Esophagus muscularis mucosa (tissue), 4 donors: ENCODE measurements at regions not wholly inside any gene's neighbourhood (a gene's known extent, or its start where the extent isn't known, plus 50 kb on each side); places are given as distances from the start of the nearest gene placed in this dataset.

Experiments
- DNase-seq: peaks from one replicate; pipeline ENCODE4 v3.0.0-alpha.2; 2017; ENCODE audit errors: extremely low spot score
- H3K27ac ChIP-seq, 4 donors: fragments of 200-600 bp; sonication (generic); replicated peaks in 1 of 4; 1 replicate in 3 of 4; 2 replicates in 1 of 4; pipeline ENCODE4 v1.5.1; 2016 to 2019; ENCODE audit warnings: mild to moderate bottlenecking in 1 of 4
- H3K27me3 ChIP-seq, 4 donors: fragments of 200-600 bp; sonication (generic); one replicate each; pipeline versions ENCODE4 v1.5.1 to v1.6.0; 2016 to 2019
- H3K36me3 ChIP-seq, 4 donors: fragments of 200-600 bp; sonication (generic); one replicate each; pipeline ENCODE4 v1.5.1; 2016 to 2019
- H3K4me1 ChIP-seq, 4 donors: fragments of 200-600 bp; sonication (generic); one replicate each; pipeline ENCODE4 v1.5.1; 2016 to 2019
- H3K4me3 ChIP-seq, 4 donors: fragments of 200-600 bp; sonication (generic); 1 replicate in 2 of 4; 2 replicates in 2 of 4; pipeline ENCODE4 v1.5.1; 2016 to 2019; ENCODE audit warnings: mild to moderate bottlenecking in 4 of 4, moderate library complexity in 1 of 4
- H3K9me3 ChIP-seq, 4 donors: fragments of 200-600 bp; sonication (generic); 1 replicate in 3 of 4; 2 replicates in 1 of 4; pipeline ENCODE4 v1.5.1; 2016 to 2019
- EP300 ChIP-seq: sonication (generic); formaldehyde crosslinking; IDR thresholded peaks from one replicate; pipeline ENCODE4 v1.6.1; 2017; ENCODE audit warnings: antibody characterized with exemption
- POLR2A ChIP-seq: fragments of 450-650 bp; IDR thresholded peaks from one replicate; pipeline ENCODE4 v1.6.1; 2017; ENCODE audit warnings: antibody characterized with exemption, moderate library complexity, mild to moderate bottlenecking, low read depth
- POLR2AphosphoS5 ChIP-seq, 2 donors: sonication (generic); formaldehyde crosslinking; IDR thresholded peaks; one replicate each; pipeline ENCODE4 v1.6.1; 2017; ENCODE audit warnings: antibody characterized with exemption in 2 of 2
- WGBS: methylation state at CpG from one replicate; pipeline ENCODE4 v1.1.5; 2018; 5-methylcytosine and 5-hydroxymethylcytosine counted together
- intact Hi-C: fragments of 100-400 bp; cut with DNase I; formaldehyde crosslinking; loops from one replicate; pipeline ENCODE4 v1.15.1; 2023
- TF ChIP-seq, protein P1 (sequence below), 3 experiments: fragments of 200-600 bp in 2 of 3; fragments of 450-650 bp in 1 of 3; sonication (generic) in 2 of 3; IDR thresholded peaks; one replicate each; pipeline ENCODE4 v1.5.1; 2017 to 2019; ENCODE audit warnings: antibody characterized with exemption in 3 of 3, mild to moderate bottlenecking in 2 of 3, moderate library complexity in 1 of 3

DNA sequence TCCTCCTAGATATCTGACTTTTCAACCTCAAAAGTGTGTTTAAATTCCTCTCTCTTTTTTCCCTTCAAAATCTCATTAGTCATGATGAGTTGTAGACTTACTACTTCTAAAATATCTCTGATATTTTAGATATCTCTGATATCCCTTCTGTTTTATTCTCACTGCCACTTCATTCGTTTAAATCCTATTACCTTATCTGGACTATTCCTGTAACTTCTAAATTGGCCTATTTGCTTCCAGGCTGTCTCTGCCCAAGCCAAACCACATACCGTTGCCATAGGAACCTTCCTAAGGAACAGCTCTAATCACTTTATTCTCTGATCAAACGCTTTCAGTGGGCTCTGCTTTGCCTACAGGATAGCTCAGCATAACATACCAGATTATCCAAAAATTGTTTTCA, 333.1 kb upstream of the CHRM3 start:
- Histone ChIP-seq H3K27ac (no peak overlapping the region), H3K9me3 (peaks cover 0 to 13% (median 0%) of the 10 kb centered on the region in 4 donors), H3K4me1 (no peaks in the 10 kb centered on the region), H3K27me3 (no peaks in the 10 kb centered on the region), H3K36me3 (no peaks in the 10 kb centered on the region), H3K4me3 (no peak overlapping the region)
- 58% methylated on average over 3 of the region's 3 CpGs for WGBS
- TF ChIP-seq, protein P1, sequence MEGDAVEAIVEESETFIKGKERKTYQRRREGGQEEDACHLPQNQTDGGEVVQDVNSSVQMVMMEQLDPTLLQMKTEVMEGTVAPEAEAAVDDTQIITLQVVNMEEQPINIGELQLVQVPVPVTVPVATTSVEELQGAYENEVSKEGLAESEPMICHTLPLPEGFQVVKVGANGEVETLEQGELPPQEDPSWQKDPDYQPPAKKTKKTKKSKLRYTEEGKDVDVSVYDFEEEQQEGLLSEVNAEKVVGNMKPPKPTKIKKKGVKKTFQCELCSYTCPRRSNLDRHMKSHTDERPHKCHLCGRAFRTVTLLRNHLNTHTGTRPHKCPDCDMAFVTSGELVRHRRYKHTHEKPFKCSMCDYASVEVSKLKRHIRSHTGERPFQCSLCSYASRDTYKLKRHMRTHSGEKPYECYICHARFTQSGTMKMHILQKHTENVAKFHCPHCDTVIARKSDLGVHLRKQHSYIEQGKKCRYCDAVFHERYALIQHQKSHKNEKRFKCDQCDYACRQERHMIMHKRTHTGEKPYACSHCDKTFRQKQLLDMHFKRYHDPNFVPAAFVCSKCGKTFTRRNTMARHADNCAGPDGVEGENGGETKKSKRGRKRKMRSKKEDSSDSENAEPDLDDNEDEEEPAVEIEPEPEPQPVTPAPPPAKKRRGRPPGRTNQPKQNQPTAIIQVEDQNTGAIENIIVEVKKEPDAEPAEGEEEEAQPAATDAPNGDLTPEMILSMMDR (IDR thresholded peaks at IDR 0.05) = no peak
- TF ChIP-seq EP300 (no peak), POLR2AphosphoS5 (IDR thresholded peaks at IDR 0.05) (no peak), POLR2A (no peak)
- no peak for DNase-seq
- intact Hi-C loops = no loop called here

DNA sequence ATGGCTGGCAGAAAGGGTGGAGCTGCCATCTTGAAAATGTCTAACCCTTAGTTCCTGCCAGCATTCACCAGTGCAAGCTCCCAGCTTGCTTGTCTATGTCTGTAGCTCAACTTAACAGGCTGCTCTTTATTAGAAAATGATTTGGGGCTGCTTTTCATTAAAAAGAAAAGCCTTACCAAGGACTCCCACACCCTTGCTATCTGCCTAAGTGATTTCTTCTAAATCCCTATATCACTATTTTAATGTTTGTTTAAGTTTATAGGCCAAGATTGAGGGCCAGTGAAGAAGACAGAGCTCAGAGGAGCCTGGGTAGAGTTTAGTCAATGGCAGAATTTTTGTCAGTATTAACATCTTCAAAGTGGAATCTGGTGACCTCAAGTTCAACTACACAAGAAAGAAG, 336.8 kb upstream of the CHRM3 start:
- Histone ChIP-seq H3K4me3 (no peak overlapping the region), H3K27me3 (no peaks in the 10 kb centered on the region), H3K4me1 (no peaks in the 10 kb centered on the region), H3K36me3 (no peaks in the 10 kb centered on the region), H3K9me3 (peaks cover 0 to under 1% (median 0%) of the 10 kb centered on the region in 4 donors), H3K27ac (no peak overlapping the region)
- TF ChIP-seq POLR2AphosphoS5 (IDR thresholded peaks at IDR 0.05) (no peak), POLR2A (no peak), EP300 (no peak)
- TF ChIP-seq, protein P1 (IDR thresholded peaks at IDR 0.05) = no peak
- no peak for DNase-seq
- intact Hi-C loops = no loop called here

DNA sequence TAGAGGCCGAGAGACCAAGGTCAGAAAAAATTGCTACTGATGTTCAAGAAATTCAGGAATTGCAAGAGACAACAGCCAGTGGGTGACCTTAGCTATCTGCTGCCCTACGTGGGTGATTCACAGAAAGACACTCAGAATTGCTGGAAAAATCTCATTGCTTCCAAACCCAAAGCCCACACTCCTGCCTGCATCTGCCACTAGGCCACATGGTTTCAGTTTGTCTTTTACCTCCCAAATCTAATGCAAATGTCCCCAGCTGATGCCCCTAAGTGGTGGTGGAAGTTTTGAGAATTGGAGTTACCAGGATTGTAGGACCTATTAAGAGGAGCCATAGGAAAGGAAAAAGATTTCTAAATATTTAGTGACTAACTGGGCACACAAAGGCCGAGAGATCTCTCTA, 341.5 kb upstream of the CHRM3 start:
- Histone ChIP-seq H3K4me3 (no peak overlapping the region), H3K36me3 (no peaks in the 10 kb centered on the region), H3K9me3 (no peaks in the 10 kb centered on the region), H3K27ac (no peak overlapping the region), H3K27me3 (no peaks in the 10 kb centered on the region), H3K4me1 (no peaks in the 10 kb centered on the region)
- DNase-seq = no peak
- intact Hi-C loops = no loop called here
- 82% methylated on average over 3 of the region's 3 CpGs for WGBS
- TF ChIP-seq EP300 = no peak
- TF ChIP-seq POLR2A = no peak
- TF ChIP-seq, protein P1 (IDR thresholded peaks at IDR 0.05) = no peak

DNA sequence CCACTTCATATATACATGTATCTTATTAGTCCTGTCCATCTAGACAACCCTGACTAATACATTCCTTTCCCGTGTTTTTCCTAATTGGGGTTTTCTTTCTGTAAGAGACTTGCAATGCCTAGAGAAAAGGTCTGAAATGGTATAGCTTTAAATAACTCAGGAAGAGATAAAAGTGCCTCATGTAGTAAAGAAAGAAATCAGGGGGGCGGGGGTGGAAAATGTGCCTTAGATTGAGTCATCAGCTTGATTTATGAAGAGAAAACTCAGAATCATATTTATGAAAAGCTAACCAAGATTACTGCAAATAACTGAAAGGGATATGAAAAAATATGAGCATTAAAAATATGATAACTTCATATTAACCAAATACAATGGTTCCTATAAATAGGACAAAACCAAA, 345.8 kb upstream of the CHRM3 start:
- H3K36me3 ChIP-seq = no peaks in the 10 kb centered on the region
- DNase-seq = no peak
- H3K4me1 ChIP-seq = no peaks in the 10 kb centered on the region
- TF ChIP-seq POLR2AphosphoS5 (IDR thresholded peaks at IDR 0.05) = no peak
- TF ChIP-seq POLR2A = no peak
- TF ChIP-seq EP300 = no peak
- TF ChIP-seq, protein P1 (IDR thresholded peaks at IDR 0.05) = no peak
- no peaks in the 10 kb centered on the region for H3K9me3 ChIP-seq
- H3K27me3 ChIP-seq = no peaks in the 10 kb centered on the region
- intact Hi-C loops = no loop called here
- H3K4me3 ChIP-seq = no peak overlapping the region
- WGBS = 85% methylated on average over 2 of the region's 2 CpGs
- no peak overlapping the region for H3K27ac ChIP-seq

DNA sequence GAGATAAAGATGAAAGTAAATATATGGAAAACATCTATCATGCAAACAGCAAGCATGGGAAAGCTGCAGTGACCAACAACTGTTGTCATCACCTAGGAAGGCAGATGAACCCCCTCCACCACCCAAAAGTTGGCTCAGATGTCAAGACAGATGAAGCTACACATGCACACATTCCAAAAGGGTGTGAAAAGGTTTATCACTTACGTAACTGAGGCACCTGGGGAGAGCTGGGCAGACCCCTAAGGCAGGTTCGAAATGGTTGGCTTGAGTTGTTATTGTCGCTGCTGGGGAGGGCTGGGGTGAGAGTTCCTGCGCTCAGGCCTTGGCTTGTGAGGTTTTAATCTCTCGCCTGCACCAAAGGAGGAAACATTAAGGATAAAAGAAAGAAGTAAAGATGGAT, 355.1 kb upstream of the CHRM3 start:
- TF ChIP-seq POLR2AphosphoS5 (IDR thresholded peaks at IDR 0.05) (no peak), EP300 (no peak), POLR2A (no peak)
- TF ChIP-seq, protein P1 (IDR thresholded peaks at IDR 0.05) = no peak
- no peaks in the 10 kb centered on the region for H3K36me3 ChIP-seq
- DNase-seq = no peak
- 85% methylated on average over 5 of the region's 5 CpGs for WGBS
- no peaks in the 10 kb centered on the region for H3K4me1 ChIP-seq
- H3K4me3 ChIP-seq = no peak overlapping the region
- H3K27me3 ChIP-seq = no peaks in the 10 kb centered on the region
- no peak overlapping the region for H3K27ac ChIP-seq
- intact Hi-C loops = no loop called here
- no peaks in the 10 kb centered on the region for H3K9me3 ChIP-seq
